Choroid plexus epithelial cell (primary cell): ENCODE measurements at regions not wholly inside any gene's neighbourhood (a gene's known extent, or its start where the extent isn't known, plus 50 kb on each side); places are given as distances from the start of the nearest gene placed in this dataset.

Source experiments
- DNase-seq: peaks from one replicate; pipeline ENCODE4 v3.0.0-alpha.2; 2010; ENCODE audit warnings: low read depth
- H3K4me3 ChIP-seq: 2 replicates; pipeline ENCODE4 v1.5.1; 2011; ENCODE audit warnings: low read depth, mild to moderate bottlenecking, control low read depth, low read length, moderate library complexity
- CTCF ChIP-seq: conservative IDR thresholded peaks from 2 replicates; pipeline ENCODE4 v1.5.1; 2011; ENCODE audit warnings: low read depth, mild to moderate bottlenecking, control low read depth, inconsistent platforms, low read length, moderate library complexity

GRCh38 chr13:107119989-107120881, 552.3 kb upstream of the ARGLU1 start:
- TF ChIP-seq CTCF = no peak
- no peak overlapping the region for H3K4me3 ChIP-seq
- no peak for DNase-seq

GRCh38 chr13:107118506-107118905, 550.6 kb upstream of the ARGLU1 start:
- no peak overlapping the region for H3K4me3 ChIP-seq
- no peak for DNase-seq
- no peak for TF ChIP-seq CTCF

DNA sequence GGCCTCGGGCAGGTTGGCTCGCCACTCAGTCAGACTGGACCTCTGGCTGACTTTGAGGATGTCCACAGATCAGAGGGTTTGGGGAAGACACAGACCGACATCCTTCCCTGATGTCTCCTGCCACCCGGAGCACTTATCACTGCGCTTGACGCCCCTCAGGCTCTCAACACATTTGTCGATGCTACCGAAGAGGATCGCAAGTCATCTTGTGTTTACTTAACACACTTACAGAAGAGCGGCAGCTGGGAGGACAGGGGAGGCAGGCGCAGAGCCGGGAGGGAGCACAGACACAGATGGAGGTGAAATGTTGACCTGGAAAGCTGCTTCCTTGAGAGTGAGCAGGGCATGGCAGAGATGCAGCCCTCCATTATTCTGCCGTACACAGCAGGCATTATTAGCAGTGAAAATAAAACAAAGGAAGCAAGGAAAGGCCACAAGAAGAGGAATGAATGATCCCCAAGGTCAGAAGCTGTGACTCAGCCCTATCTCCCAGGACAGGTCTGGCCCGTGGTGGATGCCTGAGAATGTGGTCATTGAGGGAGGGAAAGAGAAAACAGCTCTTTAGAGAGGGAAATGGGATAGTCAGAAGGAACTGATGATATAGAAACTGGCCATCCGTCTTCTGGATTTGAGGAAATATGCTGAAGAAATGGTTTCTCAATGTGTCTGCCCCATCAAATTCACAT, 549.5 kb upstream of the ARGLU1 start:
- TF ChIP-seq CTCF = no peak
- no peak for DNase-seq
- H3K4me3 ChIP-seq = no peak overlapping the region

DNA sequence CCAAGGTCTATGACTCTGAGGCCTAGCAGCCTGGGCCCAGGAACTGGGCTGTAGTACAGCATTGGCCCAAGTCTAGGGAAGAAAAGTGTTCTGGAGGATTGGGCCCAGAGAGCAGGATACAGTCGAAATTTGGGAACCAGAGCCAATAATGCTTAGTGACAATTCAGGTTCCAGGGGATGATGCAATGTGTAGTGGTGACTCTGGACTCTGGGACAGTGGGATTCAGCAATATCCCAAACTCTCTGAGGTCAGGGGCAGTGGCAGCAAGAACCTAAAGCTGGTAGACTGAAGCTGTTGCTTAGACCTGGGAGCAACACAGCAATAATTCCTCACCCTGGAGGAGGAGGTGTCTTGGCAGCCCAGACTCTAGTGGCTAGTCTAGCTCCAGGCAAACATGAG, 545.5 kb upstream of the ARGLU1 start:
- no peak for TF ChIP-seq CTCF
- no peak overlapping the region for H3K4me3 ChIP-seq
- no peak for DNase-seq

DNA sequence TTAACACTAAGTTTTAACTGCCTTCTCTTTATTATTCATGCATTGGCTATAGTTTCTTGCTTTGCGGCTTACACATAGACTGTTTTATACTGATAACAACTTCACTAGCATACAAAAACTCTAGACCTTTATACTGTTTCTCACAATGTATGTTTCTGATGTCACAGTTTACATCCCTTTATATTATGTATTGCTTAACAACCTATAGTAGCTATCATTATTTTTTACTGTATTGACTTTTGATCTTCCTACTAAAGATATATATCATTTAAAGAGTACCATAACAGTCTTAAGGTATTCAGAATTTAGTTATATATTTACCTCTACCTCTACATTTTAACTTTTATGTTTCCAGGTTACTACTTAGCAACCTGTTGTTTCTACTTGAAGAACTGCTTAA, 543.3 kb upstream of the ARGLU1 start:
- H3K4me3 ChIP-seq = no peak overlapping the region
- TF ChIP-seq CTCF = no peak
- DNase-seq = no peak

DNA sequence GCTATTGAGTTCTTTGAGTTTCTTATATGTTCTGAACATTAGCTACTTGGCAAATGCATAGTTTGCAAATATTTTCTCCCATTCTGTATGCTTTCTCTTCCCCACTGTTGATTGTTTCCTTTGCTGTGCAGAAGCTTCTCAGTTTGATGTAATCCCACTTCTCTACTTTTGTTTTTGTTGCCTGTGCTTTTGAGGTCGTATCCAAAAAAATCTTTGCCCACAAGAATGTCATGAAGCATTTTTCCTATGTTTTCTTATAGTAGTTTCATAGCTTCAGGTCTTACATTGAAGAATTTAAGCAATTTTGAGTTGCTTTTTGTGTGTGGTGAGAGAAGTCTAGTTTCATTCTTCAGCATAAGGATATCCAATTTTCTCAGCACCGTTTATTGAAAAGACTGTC, 536.7 kb upstream of the ARGLU1 start:
- DNase-seq = peak; percentile 48
- no peak overlapping the region for H3K4me3 ChIP-seq
- TF ChIP-seq CTCF = no peak
